Thyroid gland (tissue), 4 donors: ENCODE measurements at regions not wholly inside any gene's neighbourhood (a gene's known extent, or its start where the extent isn't known, plus 50 kb on each side); places are given as distances from the start of the nearest gene placed in this dataset.

Source experiments
- CTCF ChIP-seq, 6 experiments: fragments of 200-600 bp in 3 of 6; fragments of 450-650 bp in 3 of 6; sonication (generic) in 3 of 6; IDR thresholded peaks; one replicate each; pipeline ENCODE4 v1.5.1; 2016 to 2019; ENCODE audit warnings: antibody characterized with exemption in 6 of 6, mild to moderate bottlenecking in 2 of 6, inconsistent platforms in 1 of 6, moderate library complexity in 1 of 6
- POLR2A ChIP-seq, 2 donors: fragments of 450-650 bp; IDR thresholded peaks; one replicate each; pipeline ENCODE4 v1.6.1; 2017; ENCODE audit warnings: antibody characterized with exemption in 2 of 2, mild to moderate bottlenecking in 2 of 2, moderate library complexity in 1 of 2

- TF ChIP-seq POLR2A (IDR thresholded peaks at IDR 0.05), result no peak
- TF ChIP-seq CTCF (IDR thresholded peaks at IDR 0.05), result no peak
Observed at GRCh38 chr3:82618594-82618993, 857.1 kb upstream of the GBE1 start.
